T-helper 22 cell (primary cell): ENCODE measurements at regions not wholly inside any gene's neighbourhood (a gene's known extent, or its start where the extent isn't known, plus 50 kb on each side); places are given as distances from the start of the nearest gene placed in this dataset.
"Not testable (repeated sequence)": the region's sequence is repeated elsewhere in the genome, so short reads cannot be mapped to it uniquely, and the experiment has no call there.

ENCODE experiments used
- DNase-seq: peaks from one replicate; pipeline ENCODE4 v3.0.0-alpha.2; 2020; ENCODE audit warnings: low read depth

GRCh38 chr2:207409517-207409916 lies 120.2 kb upstream of the CREB1 start:
- DNase-seq: no peak

- DNase-seq: no peak
Observed at GRCh38 chr2:207412787-207413310, 116.9 kb upstream of the CREB1 start.

- DNase-seq: no peak
Observed at GRCh38 chr2:207413376-207413907, 116.3 kb upstream of the CREB1 start.

- no peak for DNase-seq
Observed at GRCh38 chr2:207416111-207416510, 113.7 kb upstream of the CREB1 start.

- DNase-seq: no peak
Observed at GRCh38 chr2:207416900-207417299, 112.9 kb upstream of the CREB1 start.

GRCh38 chr2:207417301-207417718 lies 112.5 kb upstream of the CREB1 start:
- DNase-seq: no peak

- no peak for DNase-seq
Observed at GRCh38 chr2:207418419-207418818, 111.3 kb upstream of the CREB1 start.

- no peak for DNase-seq
Observed at GRCh38 chr2:207419331-207419730, 110.4 kb upstream of the CREB1 start.

- DNase-seq: no peak
Observed at GRCh38 chr2:207421671-207422070, 108.1 kb upstream of the CREB1 start.

- no peak for DNase-seq
Observed at GRCh38 chr2:207422380-207422779, 107.4 kb upstream of the CREB1 start.

GRCh38 chr2:207423886-207424285 lies 105.9 kb upstream of the CREB1 start:
- DNase-seq: no peak

GRCh38 chr2:207427986-207428385 lies 101.8 kb upstream of the CREB1 start:
- DNase-seq: no peak

- DNase-seq: no peak
Observed at GRCh38 chr2:207428573-207428972, 101.2 kb upstream of the CREB1 start.

- DNase-seq: no peak
Observed at GRCh38 chr2:207432453-207432852, 97.3 kb upstream of the CREB1 start.

GRCh38 chr2:207434306-207434705 lies 95.5 kb upstream of the CREB1 start:
- DNase-seq: no peak

GRCh38 chr2:207434899-207435465 lies 94.8 kb upstream of the CREB1 start:
- DNase-seq: no peak

GRCh38 chr2:207437136-207437523 lies 92.6 kb upstream of the CREB1 start:
- no peak for DNase-seq

GRCh38 chr2:207437524-207438143 lies 92.1 kb upstream of the CREB1 start:
- DNase-seq: no peak

- no peak for DNase-seq
Observed at GRCh38 chr2:207438414-207439126, 91.2 kb upstream of the CREB1 start.

GRCh38 chr2:207439881-207440280 lies 89.9 kb upstream of the CREB1 start:
- DNase-seq: not testable (repeated sequence)

GRCh38 chr2:207444756-207445155 lies 85.0 kb upstream of the CREB1 start:
- no peak for DNase-seq

- no peak for DNase-seq
Observed at GRCh38 chr2:207446653-207447052, 83.1 kb upstream of the CREB1 start.

- DNase-seq: no peak
Observed at GRCh38 chr2:207448006-207448405, 81.8 kb upstream of the CREB1 start.
